HL-60 (cell line): ENCODE measurements at regions not wholly inside any gene's neighbourhood (a gene's known extent, or its start where the extent isn't known, plus 50 kb on each side); places are given as distances from the start of the nearest gene placed in this dataset.

Source experiments
- GABPA ChIP-seq: IDR thresholded peaks from 2 replicates; pipeline ENCODE4 v1.6.1; 2012; ENCODE audit warnings: low read depth
- POLR2AphosphoS5 ChIP-seq: IDR thresholded peaks from 2 replicates; pipeline ENCODE4 v1.6.1; 2012; ENCODE audit warnings: low read depth
- SPI1 ChIP-seq: IDR thresholded peaks from 2 replicates; pipeline ENCODE4 v1.6.1; 2012; ENCODE audit warnings: low read depth, mild to moderate bottlenecking, borderline replicate concordance
- TF ChIP-seq, protein P1 (sequence below): IDR thresholded peaks from one replicate; pipeline ENCODE4 v1.5.1; 2011; ENCODE audit warnings: low read length, control low read depth, inconsistent platforms; ENCODE audit not compliant: insufficient read depth
- TF ChIP-seq, protein P2 (sequence below): IDR thresholded peaks from 2 replicates; pipeline ENCODE4 v1.6.1; 2012; ENCODE audit warnings: low read depth; ENCODE audit not compliant: insufficient replicate concordance

GRCh38 chr3:137081711-137082110, 123.9 kb downstream of the IL20RB start:
- TF ChIP-seq, protein P1, sequence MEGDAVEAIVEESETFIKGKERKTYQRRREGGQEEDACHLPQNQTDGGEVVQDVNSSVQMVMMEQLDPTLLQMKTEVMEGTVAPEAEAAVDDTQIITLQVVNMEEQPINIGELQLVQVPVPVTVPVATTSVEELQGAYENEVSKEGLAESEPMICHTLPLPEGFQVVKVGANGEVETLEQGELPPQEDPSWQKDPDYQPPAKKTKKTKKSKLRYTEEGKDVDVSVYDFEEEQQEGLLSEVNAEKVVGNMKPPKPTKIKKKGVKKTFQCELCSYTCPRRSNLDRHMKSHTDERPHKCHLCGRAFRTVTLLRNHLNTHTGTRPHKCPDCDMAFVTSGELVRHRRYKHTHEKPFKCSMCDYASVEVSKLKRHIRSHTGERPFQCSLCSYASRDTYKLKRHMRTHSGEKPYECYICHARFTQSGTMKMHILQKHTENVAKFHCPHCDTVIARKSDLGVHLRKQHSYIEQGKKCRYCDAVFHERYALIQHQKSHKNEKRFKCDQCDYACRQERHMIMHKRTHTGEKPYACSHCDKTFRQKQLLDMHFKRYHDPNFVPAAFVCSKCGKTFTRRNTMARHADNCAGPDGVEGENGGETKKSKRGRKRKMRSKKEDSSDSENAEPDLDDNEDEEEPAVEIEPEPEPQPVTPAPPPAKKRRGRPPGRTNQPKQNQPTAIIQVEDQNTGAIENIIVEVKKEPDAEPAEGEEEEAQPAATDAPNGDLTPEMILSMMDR = no peak
- TF ChIP-seq POLR2AphosphoS5 (no peak), GABPA (no peak), SPI1 (no peak)
- TF ChIP-seq, protein P2, sequence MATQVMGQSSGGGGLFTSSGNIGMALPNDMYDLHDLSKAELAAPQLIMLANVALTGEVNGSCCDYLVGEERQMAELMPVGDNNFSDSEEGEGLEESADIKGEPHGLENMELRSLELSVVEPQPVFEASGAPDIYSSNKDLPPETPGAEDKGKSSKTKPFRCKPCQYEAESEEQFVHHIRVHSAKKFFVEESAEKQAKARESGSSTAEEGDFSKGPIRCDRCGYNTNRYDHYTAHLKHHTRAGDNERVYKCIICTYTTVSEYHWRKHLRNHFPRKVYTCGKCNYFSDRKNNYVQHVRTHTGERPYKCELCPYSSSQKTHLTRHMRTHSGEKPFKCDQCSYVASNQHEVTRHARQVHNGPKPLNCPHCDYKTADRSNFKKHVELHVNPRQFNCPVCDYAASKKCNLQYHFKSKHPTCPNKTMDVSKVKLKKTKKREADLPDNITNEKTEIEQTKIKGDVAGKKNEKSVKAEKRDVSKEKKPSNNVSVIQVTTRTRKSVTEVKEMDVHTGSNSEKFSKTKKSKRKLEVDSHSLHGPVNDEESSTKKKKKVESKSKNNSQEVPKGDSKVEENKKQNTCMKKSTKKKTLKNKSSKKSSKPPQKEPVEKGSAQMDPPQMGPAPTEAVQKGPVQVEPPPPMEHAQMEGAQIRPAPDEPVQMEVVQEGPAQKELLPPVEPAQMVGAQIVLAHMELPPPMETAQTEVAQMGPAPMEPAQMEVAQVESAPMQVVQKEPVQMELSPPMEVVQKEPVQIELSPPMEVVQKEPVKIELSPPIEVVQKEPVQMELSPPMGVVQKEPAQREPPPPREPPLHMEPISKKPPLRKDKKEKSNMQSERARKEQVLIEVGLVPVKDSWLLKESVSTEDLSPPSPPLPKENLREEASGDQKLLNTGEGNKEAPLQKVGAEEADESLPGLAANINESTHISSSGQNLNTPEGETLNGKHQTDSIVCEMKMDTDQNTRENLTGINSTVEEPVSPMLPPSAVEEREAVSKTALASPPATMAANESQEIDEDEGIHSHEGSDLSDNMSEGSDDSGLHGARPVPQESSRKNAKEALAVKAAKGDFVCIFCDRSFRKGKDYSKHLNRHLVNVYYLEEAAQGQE = no peak
